ENCODE measurements at regions not wholly inside any gene's neighbourhood (a gene's known extent, or its start where the extent isn't known, plus 50 kb on each side); places are given as distances from the start of the nearest gene placed in this dataset.

DNA sequence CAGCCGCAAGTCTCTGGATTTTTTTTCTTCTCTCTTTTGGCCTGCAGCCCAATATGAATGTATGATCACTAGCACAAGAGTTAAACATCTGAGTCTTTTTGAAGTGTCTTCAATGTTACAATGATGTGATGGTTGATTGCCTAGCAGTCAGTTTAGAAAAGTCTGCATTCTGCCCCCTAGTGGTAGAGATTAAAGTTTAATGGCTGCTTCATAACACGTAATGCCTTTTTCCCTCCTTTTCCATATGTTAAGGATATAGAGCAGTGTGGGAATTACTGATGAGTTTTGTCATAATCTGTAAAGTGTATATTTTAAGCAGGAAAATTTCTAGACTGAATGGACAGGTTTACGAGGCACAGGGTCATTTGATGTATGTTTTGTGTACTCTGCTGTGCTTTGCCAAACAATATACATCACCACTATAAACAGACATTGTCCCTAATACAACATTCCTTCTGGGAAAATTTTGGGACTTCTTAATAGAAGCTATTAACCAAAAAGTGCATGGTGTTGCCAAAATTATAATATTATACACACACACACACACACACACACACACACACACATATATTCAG, 1038.5 kb upstream of the NR2F2 start:
- DNase-seq (ENCODE audit: low read depth in 4 of 4, low spot score in 3 of 4), result no peak

DNA sequence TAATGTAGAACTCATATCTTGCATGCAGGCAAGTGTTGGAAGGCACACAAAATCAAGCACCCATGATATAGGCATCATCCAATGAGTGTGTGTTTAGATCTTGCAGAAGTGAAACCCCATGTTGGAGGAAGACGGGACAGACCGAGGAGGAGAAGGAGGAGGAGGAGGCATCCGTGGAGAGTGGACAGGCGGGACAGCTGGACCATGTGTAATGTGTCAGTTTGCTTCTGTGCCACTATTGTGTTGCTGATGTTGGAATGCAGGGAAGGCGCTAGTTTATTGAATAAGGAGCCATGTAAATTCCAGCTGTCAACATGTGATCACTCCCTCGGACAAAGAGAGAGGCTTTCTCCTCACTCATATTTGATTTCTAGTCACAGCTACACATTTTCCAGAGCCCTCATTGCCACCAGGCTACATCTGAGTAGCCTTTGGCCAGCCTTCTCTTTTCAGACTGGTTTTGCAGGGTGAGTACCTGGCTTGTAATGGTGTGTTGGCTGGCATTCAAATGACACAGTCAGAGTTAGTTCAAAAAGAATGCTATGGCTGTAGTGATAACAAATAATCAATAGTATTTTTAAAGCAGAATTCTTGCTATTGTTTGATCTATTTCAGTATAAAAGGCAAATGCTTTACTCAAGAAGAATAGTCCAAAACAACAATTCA, 1037.6 kb upstream of the NR2F2 start:
- DNase-seq (ENCODE audit: low read depth in 4 of 4, low spot score in 3 of 4), result no peak

DNA sequence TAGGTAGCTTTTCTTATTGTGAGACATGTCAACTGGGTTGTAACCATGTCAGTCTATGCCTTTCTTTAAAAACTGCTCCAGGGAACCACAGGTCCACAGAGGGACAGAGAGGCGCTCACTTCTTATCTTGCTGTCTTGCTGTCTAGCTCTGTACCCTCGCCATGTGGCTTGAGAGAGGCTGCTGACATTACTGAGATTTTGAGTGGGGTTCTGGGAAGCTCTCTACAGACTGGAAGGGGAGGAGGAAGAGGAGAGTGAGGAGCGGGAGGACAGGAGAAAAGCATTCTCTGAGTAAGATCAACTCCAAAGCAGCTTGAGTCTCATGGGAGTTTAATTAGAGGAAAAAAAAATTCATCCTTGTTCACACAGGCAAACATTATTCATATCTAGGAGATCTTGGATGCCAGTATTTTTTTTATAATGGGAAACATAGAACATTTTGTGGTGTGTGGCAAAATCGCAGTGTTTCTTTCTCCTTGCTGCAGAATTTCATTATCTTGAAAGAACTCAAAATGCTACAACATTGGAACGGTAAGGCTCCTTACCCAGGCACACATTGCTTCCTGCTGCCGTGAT, 1037.0 kb upstream of the NR2F2 start:
- no peak for DNase-seq (ENCODE audit: low read depth in 4 of 4, low spot score in 3 of 4)

DNA sequence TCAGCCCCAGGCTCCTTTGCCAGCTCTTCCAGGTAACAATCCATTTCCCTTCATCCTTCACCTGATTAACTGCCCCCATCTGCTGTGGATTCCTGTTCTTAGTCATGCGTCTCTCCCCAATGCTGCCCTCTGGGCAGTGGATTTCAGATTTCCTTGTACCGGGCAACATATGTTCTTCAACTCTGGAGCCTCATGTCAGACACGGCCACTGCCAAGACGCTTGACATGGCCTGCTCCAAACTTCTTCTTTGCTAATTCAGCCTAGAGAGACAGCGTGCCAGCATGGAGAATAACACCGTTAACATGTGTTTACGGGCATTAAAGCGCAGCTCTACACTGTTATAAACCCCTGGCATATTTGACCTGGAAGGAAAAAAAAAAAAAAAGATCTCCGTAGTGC, 1035.1 kb upstream of the NR2F2 start:
- no peak for DNase-seq (ENCODE audit: low read depth in 4 of 4, low spot score in 3 of 4)

DNA sequence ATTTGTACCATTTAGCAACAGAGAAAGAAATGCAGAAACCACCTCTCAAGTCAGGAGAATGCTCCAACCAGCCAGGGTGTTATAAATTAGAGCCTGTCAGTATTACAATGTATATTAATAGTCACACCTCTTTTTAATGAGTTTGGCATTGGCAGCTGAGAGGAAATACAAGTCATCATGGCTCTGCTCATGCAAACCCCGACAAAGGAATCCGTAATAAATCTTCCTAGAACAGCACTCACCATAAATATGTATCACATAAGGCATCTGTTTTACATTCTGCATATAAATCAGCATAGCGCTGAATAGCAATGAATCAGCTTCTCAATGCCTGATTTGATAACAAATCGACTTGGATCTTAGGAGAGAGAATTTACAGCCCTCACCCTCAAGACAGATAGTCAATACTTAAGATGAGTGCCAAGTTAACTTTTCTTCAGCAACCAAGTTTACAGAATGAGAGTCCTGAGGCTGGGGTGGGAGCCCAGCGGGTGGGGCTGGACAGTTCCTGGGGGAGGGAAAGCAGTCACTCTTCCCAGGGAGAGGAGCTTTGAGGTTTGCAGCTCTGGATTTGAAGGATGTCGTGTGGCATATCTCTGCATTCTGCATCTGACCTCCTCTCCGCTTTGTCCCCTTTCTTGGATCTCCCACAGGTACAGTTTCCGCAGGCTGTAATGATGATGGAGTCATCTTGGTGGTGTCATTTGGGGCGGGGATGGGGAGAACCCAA, 1034.4 kb upstream of the NR2F2 start:
- no peak for DNase-seq (ENCODE audit: low read depth in 4 of 4, low spot score in 3 of 4)

DNA sequence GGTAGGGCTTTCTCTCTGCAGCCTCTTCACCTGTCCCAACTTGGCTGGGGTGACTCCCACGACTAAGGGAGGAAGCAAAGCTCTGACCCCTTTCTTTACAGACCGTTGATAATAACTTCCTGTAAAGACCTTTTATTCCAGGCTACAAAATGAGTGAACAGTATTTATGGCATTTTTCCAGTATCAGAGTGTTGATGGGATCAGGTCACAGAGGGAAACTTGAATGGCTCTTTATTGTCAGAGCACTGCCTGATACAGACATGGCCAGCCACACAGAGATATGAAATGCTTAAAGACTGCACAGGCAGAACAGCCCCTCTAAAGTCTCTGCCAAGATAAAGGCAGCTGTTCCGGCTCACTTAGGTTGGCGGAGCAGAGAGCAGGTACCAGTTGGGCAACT, 1033.9 kb upstream of the NR2F2 start:
- no peak for DNase-seq (ENCODE audit: low read depth in 4 of 4, low spot score in 3 of 4)

DNA sequence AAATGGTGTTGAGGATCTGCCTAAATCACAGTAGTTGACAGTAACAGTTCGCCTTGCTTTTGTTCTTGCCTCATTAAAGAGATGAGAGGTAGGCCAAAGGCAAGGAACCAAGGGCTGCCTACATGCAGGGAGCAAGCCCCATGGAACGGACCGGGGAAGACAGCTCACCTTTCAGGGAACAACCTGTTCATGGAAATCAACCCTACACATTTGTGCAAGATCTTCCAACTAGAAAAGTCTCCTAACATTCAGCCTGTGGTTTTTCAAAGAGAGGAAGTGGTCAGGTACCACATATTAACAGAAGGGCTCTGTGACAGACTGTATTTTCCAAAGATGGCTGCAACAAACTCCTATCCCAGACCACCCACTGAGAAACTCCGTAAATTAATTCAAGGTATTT, 1031.8 kb upstream of the NR2F2 start:
- DNase-seq (ENCODE audit: low read depth in 4 of 4, low spot score in 3 of 4), result no peak

DNA sequence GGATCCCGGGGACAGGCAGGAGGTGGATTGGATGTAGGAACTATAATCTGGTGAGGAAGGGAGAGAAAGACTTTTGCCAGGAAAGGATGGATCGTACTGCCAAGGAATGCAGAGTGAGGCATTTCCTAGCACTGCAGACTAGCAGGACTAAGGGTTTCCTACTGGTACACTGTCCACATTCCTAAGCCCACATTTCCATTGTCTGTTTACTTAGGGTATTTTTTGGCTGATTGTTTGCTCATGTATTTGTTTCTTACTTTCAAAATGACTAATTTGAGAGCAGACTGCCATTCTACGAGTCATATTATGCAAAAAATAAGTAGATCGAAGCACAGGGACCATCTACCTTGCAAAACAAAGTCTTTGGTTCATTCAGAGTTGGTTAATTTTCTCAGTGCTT, 1029.5 kb upstream of the NR2F2 start:
- DNase-seq (ENCODE audit: low read depth in 4 of 4, low spot score in 3 of 4), result no peak

DNA sequence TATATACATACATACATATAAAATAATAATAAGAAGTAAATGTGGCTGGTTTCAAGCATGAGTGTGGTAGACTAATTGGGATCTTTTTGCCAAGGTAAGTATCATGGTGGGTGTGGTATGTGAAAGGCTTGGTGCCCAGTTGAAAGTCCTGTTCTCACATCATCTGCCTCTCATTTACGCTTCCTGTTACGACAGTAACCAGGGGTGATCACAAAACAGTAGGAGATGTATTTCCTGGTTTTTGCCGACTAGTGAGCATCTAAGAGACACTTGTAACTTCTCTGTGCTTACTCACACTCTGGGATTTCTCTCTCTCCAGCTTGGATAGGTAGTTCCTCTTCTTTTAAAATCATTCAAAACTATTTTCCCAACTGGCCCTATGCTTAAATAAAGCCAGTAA, 1028.3 kb upstream of the NR2F2 start:
- DNase-seq (ENCODE audit: low read depth in 4 of 4, low spot score in 3 of 4), result no peak

DNA sequence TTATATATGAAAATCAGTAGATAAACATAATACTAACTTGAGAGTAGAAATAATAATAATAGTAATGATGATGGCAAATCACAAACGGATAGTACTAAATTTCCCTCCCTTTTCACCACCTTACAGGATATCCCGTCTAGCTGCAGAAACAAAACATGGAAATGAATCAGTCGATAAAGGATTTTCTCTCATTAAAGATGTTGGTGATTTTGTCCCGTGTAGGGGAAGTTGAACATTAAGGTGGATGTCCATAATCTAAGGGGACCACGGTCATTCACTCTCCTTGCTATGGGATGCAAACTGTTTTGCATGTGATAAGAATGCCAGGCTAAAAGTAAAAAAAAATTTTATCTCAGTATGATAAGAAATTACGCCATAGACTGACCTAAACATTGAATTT, 1027.7 kb upstream of the NR2F2 start:
- DNase-seq (ENCODE audit: low read depth in 4 of 4, low spot score in 3 of 4), result no peak

DNA sequence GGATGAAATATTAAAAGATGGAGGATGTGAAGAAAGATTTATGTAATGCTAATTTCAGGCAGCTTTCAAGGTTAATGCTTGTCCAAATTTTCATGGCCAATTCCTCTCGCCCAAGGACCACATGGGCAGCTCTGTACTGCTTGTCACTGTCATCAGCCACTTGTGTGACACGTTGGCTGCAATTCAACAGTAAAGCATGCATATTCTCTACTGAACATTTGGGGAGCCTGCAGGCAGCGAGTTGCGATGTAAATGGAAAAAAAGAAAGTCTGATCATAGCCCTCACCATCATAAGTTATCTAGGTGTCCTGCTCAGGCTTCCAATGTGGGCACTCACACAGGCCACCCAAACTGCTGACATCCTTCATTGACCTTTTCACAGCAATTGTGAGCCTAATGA, 1026.8 kb upstream of the NR2F2 start:
- DNase-seq (ENCODE audit: low read depth in 4 of 4, low spot score in 3 of 4), result no peak

DNA sequence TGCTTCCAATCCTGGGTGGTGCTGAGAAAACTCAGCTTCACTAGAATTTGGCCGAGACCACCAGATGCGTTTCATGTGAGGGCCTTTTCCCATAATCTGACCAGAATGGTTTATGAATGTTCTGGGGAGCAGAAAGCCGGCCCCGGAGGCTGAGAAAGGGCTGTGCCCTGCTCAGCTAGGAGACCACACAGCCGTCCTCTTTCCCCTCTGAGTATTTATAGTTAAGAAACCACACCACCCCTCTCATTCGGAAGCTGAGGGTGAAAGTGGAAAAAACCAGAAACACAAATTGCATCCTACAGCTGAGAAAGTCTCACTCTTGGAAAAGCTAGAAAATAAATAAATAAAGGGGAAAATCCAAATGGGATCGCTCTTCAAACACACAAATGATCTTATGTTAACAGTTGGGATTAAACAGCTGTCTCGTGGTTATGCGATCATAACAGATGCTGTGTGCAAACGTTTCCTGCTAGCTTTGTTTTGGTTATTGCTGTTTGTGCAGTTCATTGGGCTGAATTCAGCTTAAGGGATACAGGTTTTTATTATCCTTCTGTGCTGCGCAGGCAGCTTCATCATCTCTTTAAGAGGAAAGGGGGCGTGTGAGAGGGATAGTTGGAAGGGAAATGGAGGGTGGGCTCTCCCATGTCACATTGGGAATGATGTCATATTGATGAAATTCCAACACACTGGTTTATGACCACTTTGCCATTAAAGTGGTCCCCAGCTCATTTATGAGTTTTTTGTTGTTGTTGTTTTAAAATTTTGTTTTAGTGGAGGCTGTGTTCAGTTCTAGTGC, 1026.2 kb upstream of the NR2F2 start:
- DNase-seq (ENCODE audit: low read depth in 4 of 4, low spot score in 3 of 4), result no peak

DNA sequence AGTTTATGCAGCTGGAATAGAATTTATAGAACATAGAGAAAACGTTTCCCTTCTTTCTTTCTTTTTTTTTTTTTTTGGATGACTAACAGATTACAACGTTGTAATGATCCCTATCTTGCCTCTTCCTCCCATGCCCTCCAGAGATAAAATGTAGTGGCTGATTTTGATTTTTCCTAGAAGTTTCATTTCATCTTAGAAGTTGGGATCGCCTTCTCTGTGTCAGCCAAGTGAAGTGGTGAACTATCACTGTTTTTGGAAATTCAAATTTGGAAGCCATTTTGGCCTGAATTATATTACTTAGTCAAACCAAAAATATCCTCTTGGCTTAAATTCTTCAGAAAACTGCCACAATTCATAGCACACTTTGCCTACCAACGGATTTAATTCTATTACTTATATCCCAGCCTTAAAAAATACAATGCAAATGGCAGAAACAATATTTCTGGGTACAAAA, 1025.5 kb upstream of the NR2F2 start:
- no peak for DNase-seq (ENCODE audit: low read depth in 4 of 4, low spot score in 3 of 4)

DNA sequence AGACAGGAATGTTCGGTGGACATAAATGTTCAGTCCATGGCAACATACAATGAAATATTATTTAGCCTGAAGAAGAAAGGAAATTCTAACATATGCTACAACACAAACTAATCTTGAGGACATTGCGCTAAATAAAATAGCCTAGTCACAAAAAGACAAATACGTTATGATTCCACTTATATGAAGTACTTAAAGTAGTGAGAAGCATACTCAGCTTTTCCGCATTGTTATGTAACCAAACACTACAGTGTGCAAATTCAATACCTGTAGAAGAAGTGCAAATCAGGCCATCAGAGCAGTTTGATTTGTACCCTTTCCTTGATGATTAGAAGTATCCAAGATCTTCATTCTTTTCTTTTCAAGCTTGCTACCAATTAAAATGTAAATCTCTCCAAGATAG, 1023.4 kb upstream of the NR2F2 start:
- DNase-seq (ENCODE audit: low read depth in 4 of 4, low spot score in 3 of 4), result no peak

DNA sequence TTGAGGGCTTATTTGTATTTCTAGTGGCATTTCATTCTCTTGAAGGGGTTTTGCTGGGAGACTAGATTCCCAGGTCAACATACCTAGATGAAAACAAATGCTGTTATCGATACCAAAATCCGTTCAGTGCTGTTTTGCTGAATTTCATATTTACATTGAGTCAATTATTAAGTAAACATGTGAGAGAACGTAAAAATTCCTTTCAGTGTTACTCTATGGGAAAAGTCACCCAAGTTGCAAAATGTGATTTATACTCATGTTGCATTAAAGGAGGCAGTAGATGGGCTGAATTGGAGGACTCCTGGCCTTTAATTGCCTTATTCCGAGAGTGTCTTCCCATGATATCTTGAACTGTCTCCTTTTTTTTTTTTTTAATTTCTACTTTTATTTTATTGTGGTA, 1011.3 kb upstream of the NR2F2 start:
- no peak for DNase-seq (ENCODE audit: low read depth in 4 of 4, low spot score in 3 of 4)

DNA sequence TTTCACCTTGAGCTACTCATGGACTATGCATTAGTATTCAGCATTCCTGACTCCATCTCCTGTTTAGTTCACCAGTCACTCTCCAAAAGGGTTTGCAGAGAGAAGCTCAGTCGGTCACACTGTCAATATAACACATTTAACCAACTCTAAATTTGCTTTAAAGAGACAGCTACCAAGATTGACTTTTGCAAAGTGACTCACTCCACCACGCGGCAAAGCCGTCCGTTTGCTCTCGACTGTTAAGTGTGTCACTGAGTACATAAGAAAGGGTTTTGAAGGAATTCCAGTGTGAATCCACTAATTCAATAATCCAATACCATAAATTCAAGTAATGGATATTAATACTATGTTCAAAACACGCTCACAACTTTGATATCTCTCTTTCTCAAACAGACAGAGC, 1006.7 kb upstream of the NR2F2 start:
- DNase-seq (ENCODE audit: low read depth in 4 of 4, low spot score in 3 of 4), result no peak

DNA sequence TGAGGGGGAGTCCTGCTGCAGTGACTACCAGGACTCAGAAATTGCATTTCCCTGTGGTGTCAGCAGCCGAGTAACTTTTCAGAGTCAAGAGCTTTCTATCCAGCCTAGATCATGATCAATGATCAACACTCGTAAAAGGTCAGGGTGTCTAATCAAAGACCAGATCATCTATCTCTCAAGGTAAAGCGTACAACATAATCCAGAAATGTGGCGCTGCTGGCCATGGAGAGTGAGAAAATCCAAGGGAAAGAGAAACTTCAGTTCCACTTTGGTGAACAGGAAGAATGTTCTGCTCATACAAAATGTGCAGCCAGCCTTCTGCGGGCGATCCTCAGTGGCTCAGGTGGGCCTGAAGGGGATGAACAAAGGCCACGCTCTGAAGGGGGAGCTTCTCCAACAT, 1005.8 kb upstream of the NR2F2 start:
- no peak for DNase-seq (ENCODE audit: low read depth in 4 of 4, low spot score in 3 of 4)

DNA sequence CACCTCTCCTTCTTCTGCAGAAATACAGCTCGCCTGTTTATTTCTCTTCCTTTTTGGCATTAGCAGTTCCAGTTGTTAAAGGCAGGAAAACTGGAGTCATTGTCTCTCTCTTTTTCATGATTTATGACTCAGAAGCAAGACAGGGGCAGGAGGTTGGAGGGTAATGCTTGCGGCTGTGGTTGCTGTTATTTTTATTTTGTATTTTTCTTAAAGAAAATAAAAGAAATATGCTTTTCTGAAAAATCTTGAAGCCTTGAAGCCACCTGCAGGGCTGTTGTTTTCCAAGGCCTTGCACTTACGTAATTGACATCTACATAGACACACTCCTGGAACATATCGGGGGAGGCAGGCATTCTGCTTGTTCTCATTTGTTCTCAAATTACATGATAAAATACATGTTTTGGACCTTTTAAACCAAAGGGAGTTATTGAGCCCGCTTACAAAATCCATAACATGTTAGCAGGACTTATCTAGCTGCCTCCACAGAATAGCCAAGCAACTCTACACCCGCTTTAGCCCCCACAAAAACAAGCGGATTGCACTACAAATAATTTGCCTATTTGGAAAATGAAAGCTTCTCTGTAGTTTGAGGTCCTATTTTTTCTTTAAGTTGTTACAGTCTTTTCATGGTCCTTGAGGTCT, 1004.6 kb upstream of the NR2F2 start:
- peak in 1 of 4 donors; percentile 57 for DNase-seq (ENCODE audit: low read depth in 4 of 4, low spot score in 3 of 4)

DNA sequence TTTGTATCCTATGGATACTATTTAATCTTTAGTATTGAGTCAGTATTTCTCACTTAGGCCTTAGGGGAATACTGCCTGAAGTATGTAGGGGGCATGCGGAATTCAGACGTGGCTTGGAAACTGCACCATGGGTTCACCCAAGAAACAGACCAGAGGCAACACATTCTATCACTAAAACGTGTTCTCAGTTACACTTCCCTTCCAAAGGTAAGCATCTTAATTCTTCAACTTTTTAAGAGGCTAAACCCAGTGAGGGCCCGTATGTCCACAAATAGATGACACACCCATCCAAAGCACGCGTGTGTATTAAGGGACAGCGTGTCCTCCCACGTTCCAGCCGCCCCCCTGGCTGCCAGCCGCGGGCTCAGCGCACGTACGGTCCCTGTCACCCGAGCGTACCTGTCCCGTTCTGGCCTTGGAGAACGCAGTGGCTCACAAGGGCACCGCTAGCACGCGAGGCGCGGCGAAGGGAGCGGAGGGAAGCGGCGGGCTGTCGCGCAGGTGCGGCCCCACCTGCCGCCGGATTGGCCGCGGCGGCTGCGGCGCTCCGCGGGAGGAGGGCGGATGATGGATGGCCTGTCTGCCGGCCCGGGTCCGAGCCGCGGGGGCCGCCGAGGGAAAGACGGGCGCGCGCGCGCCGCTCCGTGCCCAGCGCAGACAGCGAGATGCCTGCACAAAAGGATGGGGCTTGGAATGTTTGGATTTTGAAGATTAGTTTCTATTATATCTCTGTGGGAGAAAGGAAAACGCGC, 1003.9 kb upstream of the NR2F2 start:
- no peak for DNase-seq (ENCODE audit: low read depth in 4 of 4, low spot score in 3 of 4)

DNA sequence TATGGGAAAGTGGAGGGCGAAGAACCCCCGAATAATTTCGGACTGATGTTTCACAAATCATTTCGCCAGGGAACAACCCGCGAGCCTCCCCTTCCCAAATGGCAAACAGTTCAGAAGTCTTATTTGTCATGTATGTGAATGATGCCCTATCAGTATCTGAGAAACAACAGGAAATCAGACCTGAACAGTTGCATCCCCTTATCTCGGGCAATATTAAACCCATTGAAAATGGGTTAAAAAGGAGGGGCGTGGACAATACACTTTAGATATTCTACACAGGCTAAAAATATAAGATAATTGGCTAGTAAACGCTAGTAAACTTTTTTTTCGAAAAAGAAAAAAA, 1003.3 kb upstream of the NR2F2 start:
- DNase-seq (ENCODE audit: low read depth in 4 of 4, low spot score in 3 of 4), result no peak
